WTC11 (cell line): ENCODE measurements at regions not wholly inside any gene's neighbourhood (a gene's known extent, or its start where the extent isn't known, plus 50 kb on each side); places are given as distances from the start of the nearest gene placed in this dataset.
"Not testable (repeated sequence)": the region's sequence is repeated elsewhere in the genome, so short reads cannot be mapped to it uniquely, and the experiment has no call there.

Experiments used
- ATAC-seq: fragments of 200-7000 bp; cut with Tn5 transposase; 2 replicates; pipeline ENCODE4 v1.10.0; 2021; ENCODE audit warnings: mild to moderate bottlenecking, moderate library complexity
- CTCF ChIA-PET: fragments of 300-600 bp; sonication (Branson Sonifier 250); formaldehyde crosslinking; loops from one replicate; lab custom pipeline; 2021; ENCODE audit warnings: antibody characterized with exemption; lab: Charles Lee
- POLR2A ChIA-PET: fragments of 350-600 bp; sonication (Branson Sonifier 250); formaldehyde crosslinking; loops from one replicate; lab custom pipeline; 2021; ENCODE audit warnings: antibody characterized with exemption; lab: Charles Lee
- DNase-seq: peaks from one replicate; pipeline ENCODE4 v3.0.0; 2021; ENCODE audit warnings: low spot score
- H3K27ac Mint-ChIP-seq: 2 replicates; pipeline ENCODE4 v1.8.0; 2021; ENCODE audit warnings: mixed read lengths
- H3K27me3 Mint-ChIP-seq: 2 replicates; pipeline ENCODE4 v1.8.0; 2021; ENCODE audit warnings: low read depth, mild to moderate bottlenecking, moderate library complexity, mixed read lengths
- H3K36me3 Mint-ChIP-seq: 2 replicates; pipeline ENCODE4 v1.8.0; 2021; ENCODE audit warnings: mixed read lengths
- H3K4me1 Mint-ChIP-seq: 2 replicates; pipeline ENCODE4 v1.8.0; 2022; ENCODE audit warnings: mixed read lengths
- H3K4me3 Mint-ChIP-seq: 2 replicates; pipeline ENCODE4 v1.8.0; 2021; ENCODE audit warnings: mild to moderate bottlenecking, moderate library complexity, mixed read lengths
- H3K9me3 Mint-ChIP-seq: 2 replicates; pipeline ENCODE4 v1.8.0; 2021; ENCODE audit warnings: mixed read lengths
- CREM ChIP-seq: sonication (generic); formaldehyde crosslinking; IDR thresholded peaks from 2 replicates; pipeline ENCODE4 v1.8.1; 2022; ENCODE audit warnings: mild to moderate bottlenecking, missing genetic modification reagents, moderate library complexity
- FOXP1 ChIP-seq: sonication (generic); formaldehyde crosslinking; IDR thresholded peaks from 2 replicates; pipeline ENCODE4 v1.8.0; 2022; ENCODE audit warnings: missing genetic modification reagents, mild to moderate bottlenecking, moderate library complexity, borderline replicate concordance
- HMGA2 ChIP-seq: fragments of 250-450 bp; sonication (Bioruptor Pico); IDR thresholded peaks from 2 replicates; pipeline ENCODE4 v1.4.0; 2021; ENCODE audit warnings: mild to moderate bottlenecking, moderate library complexity
- IRF2 ChIP-seq: sonication (generic); formaldehyde crosslinking; IDR thresholded peaks from 2 replicates; pipeline ENCODE4 v1.8.0; 2022; ENCODE audit warnings: low read depth, missing genetic modification reagents, borderline replicate concordance
- MYBL2 ChIP-seq: sonication (generic); formaldehyde crosslinking; IDR thresholded peaks from 2 replicates; pipeline ENCODE4 v1.8.1; 2023; ENCODE audit warnings: mild to moderate bottlenecking, moderate library complexity, missing genetic modification reagents
- NFE2L1 ChIP-seq: sonication (generic); formaldehyde crosslinking; IDR thresholded peaks from 2 replicates; pipeline ENCODE4 v1.8.1; 2023; ENCODE audit warnings: missing genetic modification reagents
- NFYB ChIP-seq: sonication (generic); formaldehyde crosslinking; conservative IDR thresholded peaks from 2 replicates; pipeline ENCODE4 v1.8.0; 2022; ENCODE audit warnings: low read depth, missing genetic modification reagents
- NR1H2 ChIP-seq: sonication (generic); formaldehyde crosslinking; IDR thresholded peaks from 2 replicates; pipeline ENCODE4 v1.9.0; 2021; ENCODE audit warnings: mild to moderate bottlenecking, moderate library complexity, missing genetic modification reagents
- OVOL2 ChIP-seq: fragments of 250-450 bp; sonication (Bioruptor Pico); IDR thresholded peaks from 2 replicates; pipeline ENCODE4 v1.9.0; 2021; ENCODE audit warnings: mild to moderate bottlenecking, borderline replicate concordance
- SOX15 ChIP-seq: fragments of 250-450 bp; sonication (Bioruptor Pico); IDR thresholded peaks from 2 replicates; pipeline ENCODE4 v1.9.0; 2021; ENCODE audit warnings: mild to moderate bottlenecking
- ZBTB21 ChIP-seq: sonication (generic); formaldehyde crosslinking; IDR thresholded peaks from 2 replicates; pipeline ENCODE4 v1.8.1; 2023; ENCODE audit warnings: mild to moderate bottlenecking, missing genetic modification reagents, borderline replicate concordance
- ZNF121 ChIP-seq: sonication (generic); formaldehyde crosslinking; IDR thresholded peaks from 2 replicates; pipeline ENCODE4 v1.8.0; 2023; ENCODE audit warnings: missing genetic modification reagents
- ZNF138 ChIP-seq: sonication (generic); formaldehyde crosslinking; conservative IDR thresholded peaks from 2 replicates; pipeline ENCODE4 v1.8.1; 2022; ENCODE audit warnings: mild to moderate bottlenecking, moderate library complexity, missing genetic modification reagents
- ZNF263 ChIP-seq: sonication (generic); formaldehyde crosslinking; IDR thresholded peaks from 2 replicates; pipeline ENCODE4 v1.8.1; 2022; ENCODE audit warnings: low read depth, mild to moderate bottlenecking, moderate library complexity, missing genetic modification reagents
- ZNF396 ChIP-seq: fragments of 250-450 bp; sonication (Bioruptor Pico); IDR thresholded peaks from 2 replicates; pipeline ENCODE4 v1.8.0; 2021; ENCODE audit warnings: mild to moderate bottlenecking, moderate library complexity, borderline replicate concordance
- ZNF671 ChIP-seq: fragments of 250-450 bp; sonication (Bioruptor Pico); IDR thresholded peaks from 2 replicates; pipeline ENCODE4 v1.8.0; 2021; ENCODE audit warnings: mild to moderate bottlenecking
- TF ChIP-seq, protein P1 (sequence below): sonication (generic); formaldehyde crosslinking; IDR thresholded peaks from 2 replicates; pipeline ENCODE4 v1.8.1; 2022; ENCODE audit warnings: mild to moderate bottlenecking, moderate library complexity, missing genetic modification reagents
- TF ChIP-seq, protein P2 (sequence below): fragments of 200-600 bp; IDR thresholded peaks from 2 replicates; pipeline ENCODE4 v1.8.0; 2022; ENCODE audit warnings: antibody characterized with exemption
- TF ChIP-seq, protein P3 (sequence below): sonication (generic); formaldehyde crosslinking; IDR thresholded peaks from 2 replicates; pipeline ENCODE4 v1.8.1; 2022; ENCODE audit warnings: low read depth, mild to moderate bottlenecking, moderate library complexity, missing genetic modification reagents, borderline replicate concordance
- TF ChIP-seq, protein P4 (sequence below): sonication (generic); formaldehyde crosslinking; IDR thresholded peaks from 2 replicates; pipeline ENCODE4 v1.8.1; 2023; ENCODE audit warnings: mild to moderate bottlenecking, moderate library complexity, missing genetic modification reagents
- TF ChIP-seq, protein P5 (sequence below): fragments of 250-450 bp; sonication (Bioruptor Pico); IDR thresholded peaks from 2 replicates; pipeline ENCODE4 v1.9.0; 2021; ENCODE audit warnings: moderate library complexity, mild to moderate bottlenecking, inconsistent platforms, borderline replicate concordance

DNA sequence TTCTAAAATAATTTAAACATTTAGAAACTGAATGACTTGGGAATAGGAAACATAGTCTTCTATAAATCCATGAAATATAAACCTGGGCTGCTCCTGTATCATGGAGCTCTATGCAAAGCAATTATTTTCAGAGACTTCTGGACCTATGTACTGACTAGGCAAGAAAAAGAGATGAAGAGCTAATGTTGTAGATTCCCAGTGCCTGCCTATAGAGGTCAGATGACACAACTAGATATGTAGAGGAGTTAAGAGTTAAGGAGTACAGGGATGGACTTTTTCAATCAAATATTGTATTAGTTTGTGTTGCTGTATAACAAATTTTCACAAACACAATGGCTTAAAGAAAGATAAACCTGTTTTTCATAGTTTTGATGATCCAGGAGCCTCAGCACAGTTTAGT, 1434.5 kb downstream of the KCNT2 start:
- no peaks in the 10 kb centered on the region for H3K9me3 Mint-ChIP-seq
- H3K4me1 Mint-ChIP-seq: no peaks in the 10 kb centered on the region
- ChIA-PET CTCF (interaction anchor here (1.0 to 1.4 kb wide), 2 partner anchors 32 to 172 kb away, joined by 3 to 5 read pairs; no protein-coding TSS in a partner anchor), POLR2A (no interaction called here)
- H3K27ac Mint-ChIP-seq: no peak overlapping the region
- DNase-seq: no peak
- TF ChIP-seq NFE2L1 (no peak), CREM (no peak), ZNF396 (no peak), ZBTB21 (CRISPR knock-in tag) (no peak), IRF2 (CRISPR knock-in tag) (no peak), ZNF138 (no peak), ZNF263 (CRISPR knock-in tag) (no peak)
- TF ChIP-seq, protein P1, sequence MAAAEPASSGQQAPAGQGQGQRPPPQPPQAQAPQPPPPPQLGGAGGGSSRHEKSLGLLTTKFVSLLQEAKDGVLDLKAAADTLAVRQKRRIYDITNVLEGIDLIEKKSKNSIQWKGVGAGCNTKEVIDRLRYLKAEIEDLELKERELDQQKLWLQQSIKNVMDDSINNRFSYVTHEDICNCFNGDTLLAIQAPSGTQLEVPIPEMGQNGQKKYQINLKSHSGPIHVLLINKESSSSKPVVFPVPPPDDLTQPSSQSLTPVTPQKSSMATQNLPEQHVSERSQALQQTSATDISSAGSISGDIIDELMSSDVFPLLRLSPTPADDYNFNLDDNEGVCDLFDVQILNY (CRISPR knock-in tag): no peak
- TF ChIP-seq, protein P2, sequence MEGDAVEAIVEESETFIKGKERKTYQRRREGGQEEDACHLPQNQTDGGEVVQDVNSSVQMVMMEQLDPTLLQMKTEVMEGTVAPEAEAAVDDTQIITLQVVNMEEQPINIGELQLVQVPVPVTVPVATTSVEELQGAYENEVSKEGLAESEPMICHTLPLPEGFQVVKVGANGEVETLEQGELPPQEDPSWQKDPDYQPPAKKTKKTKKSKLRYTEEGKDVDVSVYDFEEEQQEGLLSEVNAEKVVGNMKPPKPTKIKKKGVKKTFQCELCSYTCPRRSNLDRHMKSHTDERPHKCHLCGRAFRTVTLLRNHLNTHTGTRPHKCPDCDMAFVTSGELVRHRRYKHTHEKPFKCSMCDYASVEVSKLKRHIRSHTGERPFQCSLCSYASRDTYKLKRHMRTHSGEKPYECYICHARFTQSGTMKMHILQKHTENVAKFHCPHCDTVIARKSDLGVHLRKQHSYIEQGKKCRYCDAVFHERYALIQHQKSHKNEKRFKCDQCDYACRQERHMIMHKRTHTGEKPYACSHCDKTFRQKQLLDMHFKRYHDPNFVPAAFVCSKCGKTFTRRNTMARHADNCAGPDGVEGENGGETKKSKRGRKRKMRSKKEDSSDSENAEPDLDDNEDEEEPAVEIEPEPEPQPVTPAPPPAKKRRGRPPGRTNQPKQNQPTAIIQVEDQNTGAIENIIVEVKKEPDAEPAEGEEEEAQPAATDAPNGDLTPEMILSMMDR: no peak
- no peak overlapping the region for H3K4me3 Mint-ChIP-seq
- no peaks in the 10 kb centered on the region; the same call in 1 of the 2 replicates for H3K36me3 Mint-ChIP-seq
- ATAC-seq: peak; percentile 48; the same call in 1 of the 2 replicates
- no peaks in the 10 kb centered on the region for H3K27me3 Mint-ChIP-seq

DNA sequence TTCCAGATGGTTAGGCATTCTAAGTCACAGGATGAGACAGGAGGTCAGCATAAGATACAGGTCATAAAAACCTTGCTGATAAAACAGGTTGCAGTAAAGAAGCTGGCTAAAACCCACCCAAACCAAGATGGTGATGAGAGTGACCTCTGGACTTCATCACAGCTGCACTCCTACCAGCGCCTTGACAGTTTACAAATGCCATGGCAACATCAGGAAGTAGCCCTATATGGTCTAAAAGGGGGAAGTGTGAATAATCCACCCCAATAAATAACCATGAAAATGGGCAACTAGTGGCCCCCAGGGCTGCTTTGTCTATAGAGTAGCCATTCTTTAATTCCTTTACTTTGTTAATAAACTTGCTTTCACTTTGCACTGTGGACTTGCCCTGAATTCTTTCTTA, 1448.4 kb downstream of the KCNT2 start:
- H3K4me3 Mint-ChIP-seq, POLR2A ChIA-PET, H3K36me3 Mint-ChIP-seq, H3K9me3 Mint-ChIP-seq, DNase-seq, H3K27ac Mint-ChIP-seq, H3K27me3 Mint-ChIP-seq, CTCF ChIA-PET: not testable (repeated sequence)
- ATAC-seq: peak; percentile 67
- H3K4me1 Mint-ChIP-seq: peaks cover 10% of the 10 kb centered on the region

DNA sequence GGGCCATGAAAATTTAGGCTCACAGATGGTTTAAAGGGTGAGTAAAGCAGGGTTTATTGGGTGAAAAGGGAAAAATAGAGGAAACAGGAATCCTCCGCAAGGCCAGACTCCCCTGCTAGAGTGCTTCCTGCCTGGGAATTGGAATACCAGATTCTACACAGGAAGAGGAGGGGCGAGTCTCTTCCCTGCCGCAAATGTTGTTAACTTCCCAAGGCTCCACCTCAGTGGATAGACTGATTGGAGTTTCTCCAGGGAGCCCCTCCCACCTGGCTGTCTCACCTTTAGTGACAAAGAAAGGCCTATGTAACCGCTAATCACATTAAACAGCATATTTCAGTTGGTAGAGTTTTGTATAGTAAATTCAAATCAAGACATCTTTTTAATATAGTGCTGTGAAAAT, 1450.1 kb downstream of the KCNT2 start:
- Mint-ChIP-seq H3K4me1 (peaks cover 10% of the 10 kb centered on the region), H3K4me3 (no peak overlapping the region), H3K27me3 (no peaks in the 10 kb centered on the region), H3K9me3 (no peaks in the 10 kb centered on the region), H3K27ac (no peak overlapping the region), H3K36me3 (no peaks in the 10 kb centered on the region)
- POLR2A ChIA-PET: no interaction called here
- ATAC-seq (peak; percentile 93), DNase-seq (no peak)
- no peak for TF ChIP-seq MYBL2 (CRISPR knock-in tag)
- TF ChIP-seq, protein P3, sequence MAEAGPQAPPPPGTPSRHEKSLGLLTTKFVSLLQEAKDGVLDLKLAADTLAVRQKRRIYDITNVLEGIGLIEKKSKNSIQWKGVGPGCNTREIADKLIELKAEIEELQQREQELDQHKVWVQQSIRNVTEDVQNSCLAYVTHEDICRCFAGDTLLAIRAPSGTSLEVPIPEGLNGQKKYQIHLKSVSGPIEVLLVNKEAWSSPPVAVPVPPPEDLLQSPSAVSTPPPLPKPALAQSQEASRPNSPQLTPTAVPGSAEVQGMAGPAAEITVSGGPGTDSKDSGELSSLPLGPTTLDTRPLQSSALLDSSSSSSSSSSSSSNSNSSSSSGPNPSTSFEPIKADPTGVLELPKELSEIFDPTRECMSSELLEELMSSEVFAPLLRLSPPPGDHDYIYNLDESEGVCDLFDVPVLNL (CRISPR knock-in tag): no peak
- no peak for TF ChIP-seq ZNF671 (CRISPR knock-in tag)
- TF ChIP-seq NR1H2 (CRISPR knock-in tag): no peak
- no peak for TF ChIP-seq ZNF263 (CRISPR knock-in tag)
- TF ChIP-seq SOX15 (CRISPR knock-in tag): no peak
- no peak for TF ChIP-seq NFYB
- TF ChIP-seq ZNF121 (CRISPR knock-in tag): no peak
- TF ChIP-seq, protein P4, sequence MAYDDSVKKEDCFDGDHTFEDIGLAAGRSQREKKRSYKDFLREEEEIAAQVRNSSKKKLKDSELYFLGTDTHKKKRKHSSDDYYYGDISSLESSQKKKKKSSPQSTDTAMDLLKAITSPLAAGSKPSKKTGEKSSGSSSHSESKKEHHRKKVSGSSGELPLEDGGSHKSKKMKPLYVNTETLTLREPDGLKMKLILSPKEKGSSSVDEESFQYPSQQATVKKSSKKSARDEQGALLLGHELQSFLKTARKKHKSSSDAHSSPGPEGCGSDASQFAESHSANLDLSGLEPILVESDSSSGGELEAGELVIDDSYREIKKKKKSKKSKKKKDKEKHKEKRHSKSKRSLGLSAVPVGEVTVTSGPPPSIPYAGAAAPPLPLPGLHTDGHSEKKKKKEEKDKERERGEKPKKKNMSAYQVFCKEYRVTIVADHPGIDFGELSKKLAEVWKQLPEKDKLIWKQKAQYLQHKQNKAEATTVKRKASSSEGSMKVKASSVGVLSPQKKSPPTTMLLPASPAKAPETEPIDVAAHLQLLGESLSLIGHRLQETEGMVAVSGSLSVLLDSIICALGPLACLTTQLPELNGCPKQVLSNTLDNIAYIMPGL (CRISPR knock-in tag): no peak
- TF ChIP-seq HMGA2 (CRISPR knock-in tag): no peak
- no peak for TF ChIP-seq FOXP1
- TF ChIP-seq, protein P5, sequence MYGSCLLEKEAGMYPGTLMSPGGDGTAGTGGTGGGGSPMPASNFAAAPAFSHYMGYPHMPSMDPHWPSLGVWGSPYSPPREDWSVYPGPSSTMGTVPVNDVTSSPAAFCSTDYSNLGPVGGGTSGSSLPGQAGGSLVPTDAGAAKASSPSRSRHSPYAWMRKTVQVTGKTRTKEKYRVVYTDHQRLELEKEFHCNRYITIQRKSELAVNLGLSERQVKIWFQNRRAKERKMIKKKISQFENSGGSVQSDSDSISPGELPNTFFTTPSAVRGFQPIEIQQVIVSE (CRISPR knock-in tag): no peak
- TF ChIP-seq CREM: no peak
- TF ChIP-seq OVOL2 (CRISPR knock-in tag): no peak
- CTCF ChIA-PET: no interaction called here
